DND-41 (cell line): ENCODE measurements at regions not wholly inside any gene's neighbourhood (a gene's known extent, or its start where the extent isn't known, plus 50 kb on each side); places are given as distances from the start of the nearest gene placed in this dataset.
"Not testable (repeated sequence)": the region's sequence is repeated elsewhere in the genome, so short reads cannot be mapped to it uniquely, and the experiment has no call there.

Experiments
- ATAC-seq: fragments of 200-7000 bp; cut with Tn5 transposase; 3 replicates; pipeline ENCODE4 v1.9.1; 2021; ENCODE audit warnings: low read depth; ENCODE audit not compliant: insufficient read depth
- DNase-seq: peaks from one replicate; pipeline ENCODE4 v3.0.0-alpha.2; 2020
- H2AFZ ChIP-seq: 2 replicates; pipeline ENCODE4 v1.6.0; 2012; ENCODE audit warnings: low read depth, low read length
- H3K27ac ChIP-seq: 2 replicates; pipeline ENCODE4 v1.5.1; 2012; ENCODE audit warnings: low read length, inconsistent platforms
- H3K27me3 ChIP-seq: fragments of 200-600 bp; sonication (generic); 2 replicates; pipeline ENCODE4 v1.6.0; 2012; ENCODE audit warnings: low read length, mild to moderate bottlenecking, inconsistent platforms; ENCODE audit not compliant: insufficient read depth, poor library complexity
- H3K36me3 ChIP-seq: 2 replicates; pipeline ENCODE4 v1.5.1; 2012; ENCODE audit warnings: low read length, inconsistent platforms; ENCODE audit not compliant: insufficient read depth
- H3K4me1 ChIP-seq: 2 replicates; pipeline ENCODE4 v1.5.1; 2012; ENCODE audit warnings: mild to moderate bottlenecking, low read length; ENCODE audit not compliant: insufficient read depth
- H3K4me2 ChIP-seq: 2 replicates; pipeline ENCODE4 v1.6.0; 2012; ENCODE audit warnings: mild to moderate bottlenecking, moderate library complexity, low read length, inconsistent platforms; ENCODE audit not compliant: insufficient read depth
- H3K4me3 ChIP-seq, 2 experiments: fragments of 200-600 bp in 1 of 2; shearing (Covaris generic) in 1 of 2; 2 replicates each; pipeline ENCODE4 v1.5.1; 2012 to 2016; ENCODE audit warnings: inconsistent platforms in 2 of 2, low read length in 2 of 2, mild to moderate bottlenecking in 2 of 2, low read depth in 1 of 2, moderate library complexity in 1 of 2
- H3K79me2 ChIP-seq: 2 replicates; pipeline ENCODE4 v1.6.0; 2012; ENCODE audit warnings: low read length, inconsistent platforms; ENCODE audit not compliant: insufficient read depth
- H3K9ac ChIP-seq: 2 replicates; pipeline ENCODE4 v1.6.0; 2012; ENCODE audit warnings: low read depth, mild to moderate bottlenecking, inconsistent platforms, low read length, moderate library complexity
- H3K9me3 ChIP-seq: 2 replicates; pipeline ENCODE4 v1.5.1; 2012; ENCODE audit warnings: low read length, moderate library complexity, mild to moderate bottlenecking, inconsistent platforms; ENCODE audit not compliant: insufficient read depth, severe bottlenecking
- H4K20me1 ChIP-seq: 2 replicates; pipeline ENCODE4 v1.6.0; 2012; ENCODE audit warnings: low read length; ENCODE audit not compliant: insufficient read depth
- CTCF ChIP-seq: IDR thresholded peaks from 2 replicates; pipeline ENCODE4 v1.5.1; 2012; ENCODE audit warnings: borderline replicate concordance, low read length, moderate library complexity, mild to moderate bottlenecking; ENCODE audit not compliant: poor library complexity, severe bottlenecking; ENCODE audit errors: extremely low read depth
- EZH2 ChIP-seq: IDR thresholded peaks from 3 replicates; pipeline ENCODE4 v1.6.1; 2012; ENCODE audit warnings: borderline replicate concordance, low read depth, mild to moderate bottlenecking, moderate library complexity, low read length, inconsistent platforms; ENCODE audit not compliant: severe bottlenecking

DNA sequence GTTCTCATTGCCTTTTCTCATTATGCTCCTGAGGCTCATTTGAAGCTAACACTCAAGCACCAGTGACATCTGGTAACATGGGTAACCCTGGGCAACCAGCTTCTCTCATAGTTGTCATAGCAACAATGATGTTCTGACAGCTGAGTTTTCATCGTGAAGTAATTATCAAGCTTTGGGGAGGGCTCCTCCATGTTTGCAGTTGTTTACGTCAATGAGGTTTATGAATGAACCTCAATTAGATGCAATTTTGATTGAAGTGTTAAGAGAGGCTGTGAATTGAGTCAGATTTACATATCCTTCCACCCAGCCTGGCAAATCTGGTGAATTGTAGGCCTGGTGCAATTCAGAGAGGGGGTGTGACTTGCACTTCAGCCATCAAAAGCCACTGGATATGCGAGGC, 119.3 kb upstream of the CHD2 start:
- H2AFZ ChIP-seq = no peak overlapping the region
- no peak for DNase-seq
- no peaks in the 10 kb centered on the region for H3K4me1 ChIP-seq
- no peaks in the 10 kb centered on the region for H3K79me2 ChIP-seq
- TF ChIP-seq CTCF (no peak), EZH2 (no peak)
- no peak overlapping the region for H3K27ac ChIP-seq
- no peak for ATAC-seq
- H3K27me3 ChIP-seq = no peaks in the 10 kb centered on the region
- no peak overlapping the region for H3K9ac ChIP-seq
- H4K20me1 ChIP-seq = no peaks in the 10 kb centered on the region
- peaks cover 7% of the 10 kb centered on the region for H3K9me3 ChIP-seq
- H3K4me2 ChIP-seq = no peak overlapping the region
- no peaks in the 10 kb centered on the region for H3K36me3 ChIP-seq
- no peak overlapping the region for H3K4me3 ChIP-seq

GRCh38 chr15:92781925-92782453, 118.1 kb upstream of the CHD2 start:
- H3K79me2 ChIP-seq = no peaks in the 10 kb centered on the region
- no peaks in the 10 kb centered on the region for H4K20me1 ChIP-seq
- H3K9ac ChIP-seq = no peak overlapping the region
- no peaks in the 10 kb centered on the region for H3K36me3 ChIP-seq
- no peaks in the 10 kb centered on the region for H3K27me3 ChIP-seq
- H3K4me2 ChIP-seq = no peak overlapping the region
- DNase-seq = no peak
- no peak for ATAC-seq
- H3K9me3 ChIP-seq = peaks cover 7% of the 10 kb centered on the region
- H3K27ac ChIP-seq = no peak overlapping the region
- no peak overlapping the region for H3K4me3 ChIP-seq
- H2AFZ ChIP-seq = no peak overlapping the region
- no peaks in the 10 kb centered on the region for H3K4me1 ChIP-seq
- TF ChIP-seq CTCF (no peak), EZH2 (no peak)

GRCh38 chr15:92787116-92787515, 113.0 kb upstream of the CHD2 start:
- H3K36me3 ChIP-seq = no peaks in the 10 kb centered on the region
- no peak overlapping the region for H3K9ac ChIP-seq
- no peak for TF ChIP-seq CTCF
- no peak for TF ChIP-seq EZH2
- H3K4me3 ChIP-seq = no peak overlapping the region
- no peak overlapping the region for H3K4me2 ChIP-seq
- H2AFZ ChIP-seq = no peak overlapping the region
- no peak overlapping the region for H3K27ac ChIP-seq
- H4K20me1 ChIP-seq = no peaks in the 10 kb centered on the region
- no peaks in the 10 kb centered on the region for H3K27me3 ChIP-seq
- no peaks in the 10 kb centered on the region for H3K4me1 ChIP-seq
- no peaks in the 10 kb centered on the region for H3K9me3 ChIP-seq
- H3K79me2 ChIP-seq = no peaks in the 10 kb centered on the region
- DNase-seq (no peak), ATAC-seq (no peak)

- Histone ChIP-seq H3K27me3 (no peaks in the 10 kb centered on the region), H3K79me2 (no peaks in the 10 kb centered on the region), H3K4me3 (no peak overlapping the region), H3K36me3 (no peaks in the 10 kb centered on the region), H3K4me2 (no peak overlapping the region), H3K27ac (no peak overlapping the region), H2AFZ (no peak overlapping the region), H3K4me1 (no peaks in the 10 kb centered on the region), H3K9ac (no peak overlapping the region), H4K20me1 (no peaks in the 10 kb centered on the region), H3K9me3 (no peaks in the 10 kb centered on the region)
- ATAC-seq (no peak), DNase-seq (no peak)
- TF ChIP-seq CTCF (no peak), EZH2 (no peak)
Measured at GRCh38 chr15:92788196-92788595, 111.9 kb upstream of the CHD2 start.

DNA sequence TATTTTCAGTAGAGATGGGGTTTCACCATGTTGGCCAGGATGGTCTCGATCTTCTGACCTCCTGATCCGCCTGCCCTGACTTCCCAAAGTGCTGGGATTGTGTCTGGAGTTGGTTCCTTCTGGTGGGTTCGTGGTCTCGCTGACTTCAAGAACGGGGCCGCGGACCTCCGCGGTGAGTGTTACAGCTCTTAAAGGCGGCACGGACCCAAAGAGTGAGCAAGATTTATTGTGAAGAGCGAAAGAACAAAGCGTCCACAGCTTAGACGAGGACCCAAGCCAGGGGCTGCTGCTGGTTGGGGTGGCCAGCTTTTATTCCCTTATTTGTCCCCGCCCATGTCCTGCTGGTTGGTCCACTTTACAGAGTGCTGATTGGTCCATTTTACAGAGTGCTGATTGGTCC, 111.3 kb upstream of the CHD2 start:
- not testable (repeated sequence) for H3K4me1 ChIP-seq, DNase-seq, H3K79me2 ChIP-seq, H3K27me3 ChIP-seq, H4K20me1 ChIP-seq, ATAC-seq, H3K36me3 ChIP-seq, H3K27ac ChIP-seq, H3K4me3 ChIP-seq, H3K4me2 ChIP-seq, H2AFZ ChIP-seq, H3K9me3 ChIP-seq, H3K9ac ChIP-seq
